ENCODE measurements at regions not wholly inside any gene's neighbourhood (a gene's known extent, or its start where the extent isn't known, plus 50 kb on each side); places are given as distances from the start of the nearest gene placed in this dataset.

DNA sequence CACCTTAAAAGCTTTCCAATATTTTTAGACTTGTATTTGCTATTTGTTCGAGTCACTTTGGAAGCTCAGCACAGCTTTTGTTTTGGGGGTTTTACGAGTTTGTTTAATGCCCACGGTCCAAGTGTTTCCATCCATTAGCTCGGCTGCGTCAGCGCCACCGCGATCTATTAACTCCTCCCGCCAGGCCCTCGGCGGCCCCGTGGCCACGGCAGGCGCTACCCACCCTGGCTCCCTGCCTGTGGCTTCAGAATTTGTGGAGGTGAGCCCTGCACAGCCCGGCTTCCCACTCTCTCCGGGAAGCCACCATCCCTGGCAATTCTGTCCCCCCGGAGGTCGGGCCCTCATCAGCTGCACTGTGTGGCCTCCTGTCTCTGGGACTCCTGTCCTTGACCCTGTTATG lies 648.5 kb downstream of the BRD1 start:
- no peak for DNase-seq

DNA sequence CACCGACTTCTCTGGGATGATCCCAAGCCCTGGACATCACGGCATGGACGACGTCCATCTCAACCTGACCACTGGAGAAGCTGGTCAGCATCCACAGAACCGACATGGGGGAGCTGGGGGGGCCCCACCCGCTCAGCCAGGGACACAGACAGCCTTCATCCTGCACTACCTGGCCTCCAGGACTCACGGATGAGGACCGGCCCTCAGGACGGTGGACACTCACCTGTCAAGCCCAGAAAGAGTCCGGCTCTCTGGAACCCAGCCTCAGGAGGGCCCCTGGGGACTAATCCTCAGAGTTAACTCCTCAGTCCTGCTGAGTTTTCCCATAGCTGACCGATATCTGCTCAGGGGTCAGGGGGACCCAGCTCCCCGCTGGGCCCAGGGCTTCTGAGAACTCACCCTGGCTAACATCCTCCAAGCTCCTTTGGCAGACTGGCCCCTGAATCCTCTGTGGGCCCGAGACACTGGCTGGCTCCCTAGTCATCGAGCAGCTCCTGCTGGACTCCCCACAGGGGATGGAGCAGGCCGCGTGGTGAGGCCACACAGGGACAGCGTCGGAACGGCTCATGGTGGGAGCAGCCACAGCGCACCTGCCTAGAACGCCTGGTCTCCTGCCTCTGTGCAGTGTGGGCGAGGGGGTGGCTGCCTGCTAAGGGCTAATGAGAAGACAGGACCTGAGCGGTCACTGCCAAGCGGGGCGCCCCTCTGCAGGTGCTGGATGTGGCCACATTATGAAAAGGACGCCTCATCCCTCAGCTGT lies 649.2 kb downstream of the BRD1 start:
- DNase-seq: no peak

DNA sequence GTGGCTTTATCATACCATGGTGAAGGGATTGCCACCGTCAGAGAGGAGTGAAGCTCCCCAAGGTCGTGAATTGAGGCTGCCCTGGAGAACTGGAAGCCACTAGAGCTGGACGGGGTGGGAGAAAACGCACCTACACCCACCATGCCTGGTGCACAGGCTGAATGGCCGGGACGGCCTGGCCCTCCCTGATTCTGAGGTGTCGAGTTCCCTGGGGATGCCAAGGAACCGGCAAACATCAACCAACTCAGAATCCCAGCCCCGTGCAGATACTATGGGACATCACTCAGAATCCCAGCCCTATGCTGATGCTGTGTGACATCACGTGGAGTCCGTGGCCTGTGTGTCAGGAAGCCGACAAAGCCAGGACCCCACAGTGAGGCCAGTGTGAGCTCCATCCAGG lies 650.0 kb downstream of the BRD1 start:
- DNase-seq: no peak

DNA sequence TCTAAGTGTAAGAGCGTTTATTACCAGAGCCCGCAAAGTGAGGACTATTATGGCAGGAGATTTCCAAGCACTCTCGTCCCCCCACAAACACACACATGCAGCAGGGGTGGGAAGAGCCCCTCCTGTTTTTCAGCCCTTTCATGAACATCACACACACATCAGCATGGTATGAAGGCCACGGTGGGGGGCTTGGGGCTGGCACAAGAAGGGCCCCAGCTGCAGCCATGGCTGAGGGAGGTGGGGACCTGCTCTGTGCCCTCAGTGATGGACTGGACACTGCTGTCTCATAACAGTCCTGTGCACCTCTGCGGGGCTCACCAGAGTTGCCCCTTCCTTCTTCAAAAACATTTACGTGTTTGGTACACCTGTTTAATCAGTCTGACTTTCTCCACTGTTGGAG lies 650.7 kb downstream of the BRD1 start:
- no peak for DNase-seq

DNA sequence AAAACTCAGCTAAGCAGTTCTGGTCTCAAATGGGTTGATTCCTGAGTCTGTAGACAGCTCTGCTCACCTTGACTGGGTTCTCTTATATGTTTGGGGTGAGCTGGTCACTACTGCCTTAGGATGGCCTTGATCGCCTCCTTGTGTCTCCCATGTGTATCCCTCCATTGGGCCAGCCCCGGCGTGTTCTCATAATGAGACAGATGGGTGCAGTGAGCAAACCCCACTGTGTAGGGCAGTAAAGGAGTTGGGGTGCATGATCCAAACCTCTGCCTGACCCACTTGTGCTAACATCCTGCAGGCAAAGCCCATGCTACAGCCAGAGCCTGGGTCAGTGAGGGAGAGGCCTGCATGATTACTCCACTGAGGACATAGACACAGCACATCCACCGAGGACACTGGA lies 657.6 kb downstream of the BRD1 start:
- no peak for DNase-seq

DNA sequence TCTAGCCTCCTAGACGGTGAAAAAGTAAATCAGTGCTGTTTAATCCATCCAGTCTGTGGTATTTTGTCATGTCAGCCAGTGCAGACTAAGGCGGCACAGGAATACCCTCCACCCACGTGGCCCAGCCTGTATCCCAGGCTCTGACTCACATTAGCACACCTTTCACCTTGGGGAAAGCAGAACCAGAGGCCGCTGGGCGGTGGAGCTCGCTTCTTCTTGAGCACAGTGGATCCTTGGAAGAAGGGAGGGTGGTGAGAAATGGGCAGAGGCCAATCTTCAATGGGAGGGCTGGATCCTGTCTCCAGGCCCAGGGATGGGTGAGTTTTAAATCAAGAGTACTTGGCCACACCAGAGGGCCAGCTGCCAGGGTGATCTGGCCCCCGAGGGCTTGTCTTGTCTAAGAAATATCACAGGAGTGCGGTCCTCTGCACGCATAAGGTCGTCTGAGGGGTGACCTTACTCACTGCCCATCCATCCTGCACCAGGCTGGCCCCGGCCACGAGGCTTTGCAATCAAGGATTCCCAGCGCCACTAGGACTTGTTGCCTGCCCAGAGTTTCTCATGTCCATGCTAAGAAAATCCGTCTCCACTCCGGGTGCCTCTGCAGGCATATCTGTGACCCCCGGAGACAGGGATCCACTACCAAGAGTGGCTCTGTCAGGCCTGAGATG lies 658.5 kb downstream of the BRD1 start:
- DNase-seq: no peak

DNA sequence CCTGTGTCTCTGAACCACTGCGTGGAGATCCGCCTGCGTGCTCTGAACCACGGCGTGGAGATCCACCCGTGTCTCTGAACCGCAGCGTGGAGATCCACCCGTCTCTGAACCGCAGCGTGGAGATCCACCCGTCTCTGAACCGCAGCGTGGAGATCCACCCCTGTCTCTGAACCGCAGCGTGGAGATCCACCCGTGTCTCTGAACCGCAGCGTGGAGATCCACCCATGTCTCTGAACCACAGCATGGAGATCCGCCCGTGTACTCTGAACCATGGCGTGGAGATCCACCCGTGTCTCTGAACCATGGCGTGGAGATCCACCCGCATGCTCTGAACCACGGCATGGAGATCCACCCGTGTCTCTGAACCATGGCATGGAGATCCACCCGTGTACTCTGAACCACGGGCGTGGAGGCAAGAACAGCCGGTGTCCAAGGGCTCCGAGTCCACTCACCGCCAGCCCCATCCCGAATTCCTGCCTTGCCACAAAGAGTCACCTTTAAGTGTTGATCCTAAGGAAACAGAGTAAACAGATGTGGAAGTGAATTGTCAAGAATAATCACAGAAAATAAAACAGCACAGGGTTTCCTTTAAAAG lies 659.4 kb downstream of the BRD1 start:
- DNase-seq: no peak

DNA sequence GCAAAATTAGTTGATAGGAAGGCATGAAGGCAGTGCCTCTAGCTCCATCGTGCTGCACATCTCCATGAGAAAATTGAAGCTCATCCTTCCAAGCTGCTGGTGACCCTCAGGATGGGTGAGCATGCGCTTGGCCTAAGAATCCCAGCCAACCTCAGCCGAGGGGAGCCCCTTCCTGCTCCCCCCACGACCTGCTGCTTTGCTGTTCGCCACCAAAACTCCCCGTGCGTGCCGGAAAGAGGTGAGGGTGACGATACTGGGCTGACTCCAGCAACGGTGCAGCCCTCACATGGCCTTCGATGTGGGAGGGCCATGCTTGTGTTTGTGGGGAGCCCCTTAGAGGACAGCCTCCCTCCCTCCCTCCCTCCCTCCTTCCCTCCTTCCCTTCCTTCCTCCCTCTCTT lies 660.9 kb downstream of the BRD1 start:
- no peak for DNase-seq

DNA sequence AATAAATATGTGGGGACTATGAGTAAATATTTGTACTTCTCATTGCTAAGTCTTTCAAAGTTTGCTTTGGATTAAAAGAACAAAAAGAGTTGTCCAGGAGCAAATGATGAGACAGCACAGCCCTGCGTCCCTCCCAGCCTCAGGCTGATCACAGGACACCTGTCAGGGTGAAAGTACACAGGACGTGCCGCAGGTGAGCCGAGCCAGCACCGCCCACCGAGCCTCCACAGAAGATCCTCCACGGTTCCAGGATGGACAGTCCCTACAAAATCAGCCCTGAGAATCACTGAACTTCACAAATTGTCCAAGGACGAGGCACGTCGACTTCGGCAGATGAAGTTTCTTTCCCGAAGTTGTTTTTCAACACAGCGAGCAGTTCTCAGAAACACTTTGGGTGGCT lies 661.5 kb downstream of the BRD1 start:
- DNase-seq: no peak

DNA sequence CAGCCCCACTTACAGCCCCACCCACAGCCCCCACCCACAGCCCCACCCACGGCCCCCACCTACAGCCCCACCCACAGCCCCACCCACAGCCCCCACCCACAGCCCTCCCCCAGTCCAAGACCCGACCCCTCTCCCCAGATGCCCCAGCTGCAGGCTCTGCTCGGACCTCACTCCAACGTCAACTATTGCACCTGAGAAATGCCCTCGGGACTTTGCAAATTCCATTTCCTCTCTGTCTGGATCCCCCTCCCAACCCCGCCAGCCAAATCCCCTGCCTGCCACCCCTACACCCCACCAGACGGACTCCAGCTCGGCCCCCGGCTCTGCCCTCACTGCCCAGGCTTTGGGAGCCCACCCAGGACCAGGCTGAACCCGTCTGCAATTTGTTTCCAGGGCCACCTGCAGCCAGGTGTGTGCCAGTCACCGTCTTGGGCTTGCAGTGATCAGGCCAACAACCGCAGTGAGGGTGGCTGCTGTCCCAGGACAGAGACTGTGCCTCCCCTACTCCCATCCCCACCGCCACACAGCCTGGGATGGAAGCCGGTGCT lies 662.8 kb downstream of the BRD1 start:
- no peak for DNase-seq

DNA sequence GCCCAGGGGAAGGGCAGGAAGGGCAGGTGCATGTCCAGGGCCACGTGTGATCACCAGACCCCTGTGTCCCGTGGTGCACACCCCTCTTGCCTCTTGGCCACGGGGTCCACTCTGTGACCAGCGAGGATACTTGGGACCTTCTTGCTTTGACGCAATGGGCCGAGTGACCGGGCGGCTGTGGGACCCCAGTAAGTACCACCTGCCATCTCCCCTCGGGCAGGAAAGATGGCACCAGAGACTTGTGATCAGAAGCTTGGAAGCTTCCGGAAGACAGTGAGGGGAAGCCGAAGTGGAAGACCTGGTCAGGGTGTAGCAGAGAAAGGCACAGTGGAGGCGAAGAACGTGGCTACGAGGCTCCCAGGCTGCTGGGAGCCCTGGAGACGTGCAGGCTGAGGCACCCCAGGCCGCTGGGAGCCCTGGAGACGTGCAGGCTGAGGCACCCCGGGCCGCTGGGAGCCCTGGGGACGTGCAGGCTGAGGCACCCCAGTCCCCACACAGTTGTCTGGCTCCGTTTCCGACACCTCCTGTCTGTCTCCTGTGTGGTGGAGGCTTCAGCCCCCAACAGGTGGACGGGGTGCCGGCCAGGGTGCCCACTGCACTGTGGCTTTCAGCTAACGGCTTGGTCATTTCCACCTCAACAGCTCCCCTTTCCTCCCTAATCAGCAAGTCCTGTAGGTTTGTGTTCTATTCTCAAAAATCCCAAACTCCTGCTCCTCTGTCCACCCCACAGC lies 663.5 kb downstream of the BRD1 start:
- DNase-seq: no peak

DNA sequence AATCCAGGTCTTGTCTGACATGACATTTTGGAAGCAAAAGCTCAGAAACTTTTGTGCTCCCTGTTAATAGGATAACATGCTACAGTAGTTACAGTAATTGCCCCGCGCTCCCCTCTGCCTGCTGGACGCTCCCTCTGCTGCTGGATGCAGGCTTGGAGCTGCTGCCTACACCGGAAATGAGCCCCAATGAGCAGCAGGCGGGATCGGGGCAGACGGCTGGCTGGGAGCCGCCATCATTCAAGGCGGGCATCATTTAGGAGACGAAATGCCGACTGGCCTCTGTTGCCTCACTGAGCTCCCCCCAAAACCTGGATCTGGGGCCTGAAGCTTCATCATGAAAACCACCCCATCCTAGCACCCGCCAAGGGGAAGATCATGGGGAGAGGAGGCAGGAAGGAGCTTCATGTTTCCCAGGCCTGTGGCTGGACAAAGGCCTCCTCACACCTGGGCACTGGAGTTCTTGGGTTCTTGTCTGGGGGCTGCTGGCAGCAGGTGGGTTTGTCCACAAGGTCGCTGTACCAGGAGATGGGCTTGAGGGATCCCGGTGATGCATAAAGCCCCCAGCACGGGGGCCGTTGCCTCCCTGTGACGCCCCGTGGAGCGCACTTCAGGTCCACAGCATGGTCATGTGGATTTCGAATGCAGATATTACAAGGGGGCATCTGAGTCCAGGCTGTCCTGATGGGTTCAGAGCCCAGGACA lies 664.3 kb downstream of the BRD1 start:
- DNase-seq: no peak

DNA sequence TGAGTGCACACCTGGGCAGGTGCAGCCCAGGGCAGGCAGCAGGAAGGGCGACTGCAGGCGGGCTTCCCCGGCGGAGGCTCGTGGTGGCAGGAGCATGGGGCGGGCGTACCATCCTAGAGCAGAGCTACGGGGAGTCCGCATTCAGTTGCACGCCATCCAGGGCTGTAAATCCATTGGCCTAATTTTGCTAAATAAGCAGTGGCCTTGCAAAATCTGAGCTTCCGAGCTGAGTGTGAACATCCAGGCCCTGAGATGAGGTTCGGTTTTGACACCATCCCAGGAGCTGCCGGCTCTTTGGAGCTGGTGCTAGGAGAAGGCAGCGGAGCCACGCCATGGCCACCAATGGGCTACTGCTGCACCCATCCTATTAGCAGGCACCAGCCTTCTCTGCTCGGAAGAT lies 664.8 kb downstream of the BRD1 start:
- DNase-seq: no peak

DNA sequence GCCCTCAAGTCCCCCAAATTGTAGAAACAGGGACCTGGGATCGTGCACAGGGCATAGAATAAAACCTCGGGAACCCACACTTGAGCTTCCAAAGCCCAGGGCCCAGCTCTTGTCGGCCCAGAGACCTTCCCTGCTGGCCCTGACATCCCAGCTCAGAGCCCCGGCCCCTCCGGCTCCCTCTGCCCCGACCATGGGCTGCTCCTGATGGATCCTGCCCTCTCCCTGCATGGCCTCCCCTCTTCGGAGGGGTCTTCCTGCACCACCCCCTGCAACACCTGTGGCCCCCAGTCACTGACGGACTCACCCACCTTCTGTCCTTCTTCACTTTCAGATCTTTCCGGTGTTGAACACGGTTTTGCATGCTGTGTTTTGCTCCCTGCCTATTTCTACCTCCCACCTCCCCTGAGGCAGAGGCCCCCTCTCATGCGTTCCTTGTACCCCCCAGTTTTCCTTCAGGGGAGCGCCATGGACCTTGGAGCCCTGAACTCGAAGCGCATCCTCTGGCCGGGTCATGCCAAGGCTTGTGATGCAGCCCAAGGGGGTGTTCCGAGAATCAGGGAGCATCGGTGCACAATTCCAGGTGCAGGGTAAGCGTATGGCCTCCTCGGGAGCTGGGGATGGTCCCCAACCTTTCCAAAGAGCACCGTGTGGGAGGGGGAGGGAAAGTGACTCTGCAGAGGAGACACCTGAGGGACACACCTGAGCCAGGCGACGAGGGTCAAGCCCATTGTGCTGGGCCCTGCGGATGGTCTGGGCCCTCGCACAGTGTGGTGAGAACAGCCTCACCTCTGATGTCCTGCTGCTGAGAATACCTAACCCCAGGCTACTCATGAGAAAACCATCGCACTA lies 666.4 kb downstream of the BRD1 start:
- no peak for DNase-seq

DNA sequence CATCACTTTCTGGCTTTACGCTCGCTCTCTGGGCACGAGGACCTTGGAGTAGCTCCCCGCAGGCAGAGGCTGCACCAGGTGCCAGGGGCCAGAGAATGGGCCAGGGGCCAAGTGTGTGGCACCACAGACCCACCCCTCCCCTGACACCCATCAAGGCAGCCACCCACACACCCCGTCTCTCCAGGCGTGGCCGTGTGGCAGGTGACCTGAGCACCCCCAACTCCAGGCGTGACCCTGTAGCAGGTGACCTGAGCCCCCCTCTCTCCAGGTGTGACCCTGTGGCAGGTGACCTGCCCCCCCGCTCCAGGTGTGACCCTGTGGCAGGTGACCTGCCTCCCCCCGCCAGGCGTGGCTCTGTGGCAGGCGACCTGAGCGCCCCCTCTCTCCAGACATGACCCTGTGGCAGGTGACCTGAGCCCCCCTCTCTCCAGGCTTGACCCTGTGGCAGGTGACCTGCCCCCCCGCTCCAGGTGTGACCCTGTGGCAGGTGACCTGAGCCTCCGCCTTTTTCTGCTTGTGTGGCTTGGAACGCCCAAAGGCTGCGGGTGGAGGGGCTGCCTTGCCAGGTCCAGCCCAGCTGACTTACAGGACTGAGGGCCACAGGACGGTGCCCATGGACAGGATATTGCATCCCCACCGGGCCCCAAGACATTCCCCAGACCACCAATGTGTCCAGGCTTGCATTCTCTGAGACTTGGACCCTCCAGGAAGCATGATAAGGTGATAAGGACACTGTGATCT lies 667.2 kb downstream of the BRD1 start:
- DNase-seq: no peak

DNA sequence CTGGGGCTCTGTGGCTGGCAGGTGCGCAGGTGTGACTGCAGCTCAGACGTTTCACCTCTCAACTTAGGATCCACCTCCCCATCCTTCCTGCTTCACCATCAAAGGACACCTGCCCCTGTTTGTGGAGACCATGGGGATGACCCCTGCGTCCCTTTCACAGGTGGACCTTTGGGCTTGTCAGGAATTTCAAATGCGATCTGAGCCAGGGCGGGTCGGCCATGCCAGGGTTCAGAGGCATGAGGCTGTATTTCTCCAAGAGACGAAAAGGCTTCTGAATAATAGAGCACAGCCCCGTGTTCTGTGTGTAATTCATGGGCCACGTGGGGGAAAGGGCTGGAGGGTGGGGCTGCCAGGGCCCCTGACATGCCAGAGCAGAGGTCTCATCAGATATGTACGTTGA lies 668.0 kb downstream of the BRD1 start:
- DNase-seq: no peak

DNA sequence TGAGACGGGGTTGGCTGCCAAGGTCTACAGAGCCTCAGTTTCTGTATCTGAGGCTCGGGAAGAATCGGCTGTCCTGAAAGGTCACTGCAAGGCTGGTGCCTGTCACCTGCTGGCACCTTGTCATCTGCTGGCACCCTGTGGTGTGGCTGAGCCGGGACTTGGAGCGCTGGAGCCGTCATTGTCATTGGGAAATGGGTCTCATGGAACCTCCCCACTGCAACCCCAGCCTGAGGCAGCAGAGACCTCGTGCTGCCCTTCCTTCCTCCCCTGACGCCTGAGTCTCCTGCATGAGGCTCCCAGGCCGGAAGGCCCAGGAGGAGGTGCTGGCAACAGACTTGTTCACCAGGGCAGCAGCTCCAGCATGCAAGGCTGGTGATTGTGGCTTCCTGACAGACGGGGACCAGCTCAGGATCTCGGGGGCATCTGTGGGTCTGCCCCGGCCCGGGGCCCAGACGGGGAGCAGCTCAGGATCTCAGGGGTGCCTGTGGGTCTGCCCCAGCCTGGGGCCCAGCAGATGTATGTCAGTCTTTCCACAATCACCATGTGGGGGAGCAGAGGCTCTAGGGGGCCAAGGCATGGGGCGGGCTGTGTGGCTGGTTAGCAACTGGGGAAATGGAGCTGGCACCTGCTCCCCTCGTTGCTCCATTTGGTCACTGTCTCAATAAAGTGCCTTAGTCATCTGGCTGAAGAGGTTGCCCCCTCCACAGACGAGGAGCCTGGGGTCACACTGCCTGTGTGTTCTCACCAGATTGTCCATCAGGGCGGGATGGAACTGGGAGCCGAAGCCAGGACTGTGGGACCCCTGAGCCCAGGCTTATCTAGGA lies 668.7 kb downstream of the BRD1 start:
- no peak for DNase-seq

DNA sequence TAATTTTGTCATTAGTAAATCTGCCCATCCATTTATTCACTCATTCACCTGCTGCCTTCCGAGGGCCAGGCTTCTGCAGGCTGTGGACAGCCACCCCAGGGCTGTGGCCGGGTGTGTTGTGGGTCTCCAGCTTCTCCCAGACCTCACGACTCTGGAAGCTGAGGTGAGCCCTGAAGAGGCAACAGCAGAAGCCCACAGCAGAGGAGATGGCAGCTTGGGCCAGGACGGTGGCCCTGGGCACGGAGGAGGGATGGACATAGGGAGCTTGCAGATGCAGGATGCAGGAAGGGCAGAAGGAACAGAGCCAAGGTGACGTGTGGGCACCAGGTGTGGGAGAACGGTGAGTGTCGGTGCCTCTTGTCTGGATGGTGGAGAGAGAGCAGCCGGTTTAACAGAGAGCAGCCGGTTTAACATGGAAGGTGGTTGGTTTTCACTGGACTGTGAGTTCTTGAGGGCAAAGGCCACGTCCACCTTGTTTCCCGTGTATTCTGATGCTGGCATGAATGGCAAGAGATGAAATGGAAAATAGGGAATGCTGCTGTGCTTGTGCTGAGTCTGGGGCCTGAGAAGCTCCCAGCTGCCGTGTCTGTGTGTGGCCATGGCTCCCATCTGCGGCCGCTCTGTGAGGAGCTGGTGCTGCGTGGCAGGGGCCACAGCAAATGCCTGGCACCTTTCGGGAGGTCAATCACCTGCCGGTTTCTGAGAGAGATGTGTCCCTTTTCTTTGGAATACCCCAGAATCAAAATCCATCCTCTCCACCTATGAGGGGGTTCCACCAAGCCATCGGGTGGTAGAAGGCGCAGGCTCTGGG lies 669.9 kb downstream of the BRD1 start:
- DNase-seq: no peak

DNA sequence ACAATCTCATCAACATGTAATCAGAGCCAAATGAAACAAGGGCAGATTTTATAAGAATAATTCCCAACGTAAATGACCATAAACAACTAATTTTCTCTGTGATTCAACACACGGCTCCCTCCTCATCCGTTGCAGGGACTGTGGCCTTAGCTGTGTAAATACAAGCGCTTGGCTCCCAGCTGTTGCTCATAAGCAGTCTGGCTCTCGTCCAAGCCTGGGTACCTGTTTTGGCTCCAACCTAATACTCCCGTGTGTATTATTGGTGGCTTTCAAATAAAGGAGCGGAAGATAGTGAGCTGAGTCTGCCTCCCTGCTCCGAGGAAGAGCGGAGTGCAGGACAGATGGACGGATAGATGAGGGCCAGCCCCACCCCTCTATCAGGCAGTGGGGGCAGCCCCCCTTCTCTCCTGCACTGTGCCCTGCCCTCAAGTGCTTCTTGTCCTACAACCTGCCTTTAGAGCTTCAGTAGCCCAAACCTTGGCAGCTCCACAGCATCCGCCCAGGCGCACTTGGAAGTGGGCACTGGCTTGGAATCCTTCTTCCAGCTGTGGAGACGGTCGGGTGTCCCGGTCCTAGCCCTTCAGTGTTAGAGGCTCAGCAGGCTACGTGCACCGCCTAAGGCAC lies 670.9 kb downstream of the BRD1 start:
- no peak for DNase-seq

Data from activated CD4-positive, alpha-beta T cell treated with anti-CD3 and anti-CD28 coated beads, Interleukin-2, amount 50 U/mL, for 16 hours (primary cell).